Posterior cingulate gyrus (tissue), 11 donors: ENCODE measurements at regions not wholly inside any gene's neighbourhood (a gene's known extent, or its start where the extent isn't known, plus 50 kb on each side); places are given as distances from the start of the nearest gene placed in this dataset.
A peak's percentile ranks its signal among the peaks of the same experiment; 100 is the strongest.

ENCODE experiments used
- DNase-seq, 10 donors: peaks; one replicate each; pipeline versions ENCODE4 v3.0.0 to v3.0.0-alpha.2; 2020 to 2021; ENCODE audit warnings: mixed read lengths in 3 of 10
- intact Hi-C: fragments of 100-400 bp; cut with DNase I; formaldehyde crosslinking; loops from one replicate; pipeline ENCODE4 v1.15.1; 2023

GRCh38 chr5:158086856-158087255 lies 227.9 kb upstream of the CLINT1 start:
- DNase-seq = no peak
- intact Hi-C loops = no loop called here

- DNase-seq = no peak
- intact Hi-C loops = no loop called here
Measured at GRCh38 chr5:158084292-158084691, 225.3 kb upstream of the CLINT1 start.

- intact Hi-C loops = no loop called here
- no peak for DNase-seq
Measured at GRCh38 chr5:158082696-158083287, 223.8 kb upstream of the CLINT1 start.

GRCh38 chr5:158080112-158080511 lies 221.2 kb upstream of the CLINT1 start:
- intact Hi-C loops = no loop called here
- no peak for DNase-seq

GRCh38 chr5:158079097-158079496 lies 220.2 kb upstream of the CLINT1 start:
- intact Hi-C loops = no loop called here
- DNase-seq = no peak

GRCh38 chr5:158074992-158075769 lies 216.2 kb upstream of the CLINT1 start:
- DNase-seq = peak in 8 of 10 donors; percentile 14 to 88 (median 54)
- intact Hi-C loops = no loop called here

GRCh38 chr5:158074597-158074991 lies 215.6 kb upstream of the CLINT1 start:
- DNase-seq = no peak
- intact Hi-C loops = no loop called here

- intact Hi-C loops = no loop called here
- DNase-seq = no peak
Measured at GRCh38 chr5:158070859-158071258, 211.9 kb upstream of the CLINT1 start.

- DNase-seq = no peak
- intact Hi-C loops = no loop called here
Measured at GRCh38 chr5:158069838-158070237, 210.9 kb upstream of the CLINT1 start.

GRCh38 chr5:158068964-158069363 lies 210.0 kb upstream of the CLINT1 start:
- intact Hi-C loops = no loop called here
- no peak for DNase-seq

GRCh38 chr5:158066076-158066475 lies 207.1 kb upstream of the CLINT1 start:
- intact Hi-C loops = no loop called here
- DNase-seq = no peak

GRCh38 chr5:158064334-158065123 lies 205.6 kb upstream of the CLINT1 start:
- no peak for DNase-seq
- intact Hi-C loops = no loop called here

GRCh38 chr5:158063052-158063451 lies 204.1 kb upstream of the CLINT1 start:
- intact Hi-C loops = no loop called here
- no peak for DNase-seq

GRCh38 chr5:158061451-158061850 lies 202.5 kb upstream of the CLINT1 start:
- intact Hi-C loops = no loop called here
- DNase-seq = no peak

- intact Hi-C loops = no loop called here
- DNase-seq = no peak
Measured at GRCh38 chr5:158060212-158060611, 201.3 kb upstream of the CLINT1 start.

GRCh38 chr5:158058208-158059120 lies 199.5 kb upstream of the CLINT1 start:
- intact Hi-C loops = no loop called here
- DNase-seq = no peak

- intact Hi-C loops = no loop called here
- DNase-seq = no peak
Measured at GRCh38 chr5:158056130-158056825, 197.3 kb upstream of the CLINT1 start.

- DNase-seq = no peak
- intact Hi-C loops = no loop called here
Measured at GRCh38 chr5:158055111-158055501, 196.2 kb upstream of the CLINT1 start.

GRCh38 chr5:158054223-158055110 lies 195.5 kb upstream of the CLINT1 start:
- no peak for DNase-seq
- intact Hi-C loops = no loop called here
